Mesenchymal stem cell (in vitro differentiated cells and primary cell): ENCODE measurements at regions not wholly inside any gene's neighbourhood (a gene's known extent, or its start where the extent isn't known, plus 50 kb on each side); places are given as distances from the start of the nearest gene placed in this dataset.

Experiments used
- DNase-seq: peaks from one replicate; pipeline ENCODE4 v3.0.0-alpha.2; 2013
- H2AFZ ChIP-seq: one replicate; pipeline ENCODE4 v1.6.1; 2013; ENCODE audit warnings: low read depth, mild to moderate bottlenecking, control low read depth, inconsistent platforms, low read length, moderate library complexity
- H2AK5ac ChIP-seq: 2 replicates; pipeline ENCODE4 v1.6.1; 2013; ENCODE audit warnings: low read length, moderate library complexity, mild to moderate bottlenecking, inconsistent platforms; ENCODE audit not compliant: severe bottlenecking
- H2BK120ac ChIP-seq: one replicate; pipeline ENCODE4 v1.6.1; 2013; ENCODE audit warnings: low read depth, mild to moderate bottlenecking, inconsistent platforms, low read length, moderate library complexity
- H2BK12ac ChIP-seq, 2 experiments: one replicate each; pipeline ENCODE4 v1.6.1; 2013; ENCODE audit warnings: inconsistent platforms in 2 of 2, low read length in 2 of 2, mild to moderate bottlenecking in 2 of 2, moderate library complexity in 2 of 2, control low read depth in 1 of 2
- H2BK15ac ChIP-seq: one replicate; pipeline ENCODE4 v1.6.1; 2013; ENCODE audit warnings: mild to moderate bottlenecking, low read depth, inconsistent platforms; ENCODE audit not compliant: poor library complexity, severe bottlenecking
- H2BK5ac ChIP-seq: 2 replicates; pipeline ENCODE4 v1.6.1; 2013; ENCODE audit warnings: low read depth, mild to moderate bottlenecking, low read length, control low read depth, inconsistent platforms; ENCODE audit not compliant: poor library complexity, severe bottlenecking
- H3K14ac ChIP-seq, 2 experiments: one replicate each; pipeline ENCODE4 v1.6.1; 2013; ENCODE audit warnings: inconsistent platforms in 2 of 2, low read length in 2 of 2, control low read depth in 1 of 2, mild to moderate bottlenecking in 1 of 2, moderate library complexity in 1 of 2
- H3K18ac ChIP-seq, 2 experiments: one replicate each; pipeline ENCODE4 v1.6.1; 2013; ENCODE audit warnings: inconsistent platforms in 2 of 2, low read length in 2 of 2, control low read depth in 1 of 2, low read depth in 1 of 2, mild to moderate bottlenecking in 1 of 2
- H3K23ac ChIP-seq, 2 experiments: one replicate each; pipeline ENCODE4 v1.6.1; 2013; ENCODE audit warnings: inconsistent platforms in 2 of 2, low read length in 2 of 2, mild to moderate bottlenecking in 2 of 2, moderate library complexity in 2 of 2, control low read depth in 1 of 2
- H3K27ac ChIP-seq: 2 replicates; pipeline ENCODE4 v1.5.1; 2013; ENCODE audit warnings: mild to moderate bottlenecking, moderate library complexity, low read length, control low read depth, inconsistent platforms; ENCODE audit not compliant: poor library complexity, severe bottlenecking
- H3K27me3 ChIP-seq, 2 experiments: 2 replicates each; pipeline versions ENCODE4 v1.6.1 to v1.7.0; 2013; ENCODE audit warnings: low read length in 2 of 2, mild to moderate bottlenecking in 2 of 2, moderate library complexity in 2 of 2, control low read depth in 1 of 2, inconsistent platforms in 1 of 2; ENCODE audit not compliant: control insufficient read depth in 1 of 2, insufficient read depth in 1 of 2
- H3K36me3 ChIP-seq, 2 experiments: 2 replicates each; pipeline versions ENCODE4 v1.6.1 to v1.7.0; 2013; ENCODE audit warnings: low read length in 2 of 2, control low read depth in 1 of 2, inconsistent platforms in 1 of 2, low read depth in 1 of 2, mild to moderate bottlenecking in 1 of 2; ENCODE audit not compliant: insufficient read depth in 2 of 2, control insufficient read depth in 1 of 2
- H3K4ac ChIP-seq, 2 experiments: one replicate each; pipeline ENCODE4 v1.6.1; 2013; ENCODE audit warnings: inconsistent platforms in 2 of 2, low read length in 2 of 2, mild to moderate bottlenecking in 2 of 2, moderate library complexity in 2 of 2, control low read depth in 1 of 2, low read depth in 1 of 2
- H3K4me1 ChIP-seq: 2 replicates; pipeline ENCODE4 v1.6.1; 2013; ENCODE audit warnings: low read depth, low read length, control low read depth; ENCODE audit not compliant: control insufficient read depth, insufficient read depth
- H3K4me2 ChIP-seq: 2 replicates; pipeline ENCODE4 v1.6.1; 2013; ENCODE audit warnings: low read length, mild to moderate bottlenecking, inconsistent platforms; ENCODE audit not compliant: poor library complexity, severe bottlenecking
- H3K4me3 ChIP-seq, 2 experiments: 2 replicates each; pipeline versions ENCODE4 v1.5.1 to v1.7.0; 2013; ENCODE audit warnings: low read length in 2 of 2, mild to moderate bottlenecking in 2 of 2, control low read depth in 1 of 2, low read depth in 1 of 2; ENCODE audit not compliant: insufficient read depth in 1 of 2
- H3K79me1 ChIP-seq: replicated peaks from 2 replicates; pipeline ENCODE4 v1.6.1; 2013; ENCODE audit warnings: mild to moderate bottlenecking, control low read depth, low read length, inconsistent platforms; ENCODE audit not compliant: poor library complexity, severe bottlenecking
- H3K9ac ChIP-seq: 2 replicates; pipeline ENCODE4 v1.7.0; 2013; ENCODE audit warnings: mild to moderate bottlenecking, low read length, moderate library complexity
- H3K9me3 ChIP-seq: 2 replicates; pipeline ENCODE4 v1.7.0; 2013; ENCODE audit warnings: mild to moderate bottlenecking, low read length; ENCODE audit not compliant: control insufficient read depth
- H4K8ac ChIP-seq: one replicate; pipeline ENCODE4 v1.6.1; 2013; ENCODE audit warnings: inconsistent platforms, mild to moderate bottlenecking, low read length, moderate library complexity
- H4K91ac ChIP-seq: one replicate; pipeline ENCODE4 v1.6.1; 2013; ENCODE audit warnings: mild to moderate bottlenecking, low read length, inconsistent platforms
- WGBS: methylation state at CpG from one replicate; pipeline ENCODE4 v1.1.7; 2013; ENCODE audit warnings: mixed read lengths; 5-methylcytosine and 5-hydroxymethylcytosine counted together

GRCh38 chr14:97021571-97022168 lies 224.5 kb downstream of the VRK1 start:
- H3K4me2 ChIP-seq = no peak overlapping the region
- no peak overlapping the region for H2AFZ ChIP-seq
- H3K4ac ChIP-seq = no peak overlapping the region
- no peak overlapping the region for H3K27ac ChIP-seq
- H3K4me1 ChIP-seq = no peaks in the 10 kb centered on the region
- H3K4me3 ChIP-seq = no peak overlapping the region
- no peak overlapping the region for H2BK5ac ChIP-seq
- no peaks in the 10 kb centered on the region for H3K36me3 ChIP-seq
- H4K8ac ChIP-seq = no peak overlapping the region
- no peak overlapping the region for H2BK120ac ChIP-seq
- H3K23ac ChIP-seq = no peak overlapping the region
- no peak for DNase-seq
- no peak overlapping the region for H2BK15ac ChIP-seq
- H3K9ac ChIP-seq = no peak overlapping the region
- no peak overlapping the region for H2BK12ac ChIP-seq
- H3K27me3 ChIP-seq = no peaks in the 10 kb centered on the region
- WGBS = 69% methylated on average over 2 of the region's 3 CpGs
- no peak overlapping the region for H3K14ac ChIP-seq
- no peaks in the 10 kb centered on the region for H3K79me1 ChIP-seq
- H2AK5ac ChIP-seq = no peak overlapping the region
- no peak overlapping the region for H3K18ac ChIP-seq
- H4K91ac ChIP-seq = no peak overlapping the region
- peaks cover 9% of the 10 kb centered on the region for H3K9me3 ChIP-seq

DNA sequence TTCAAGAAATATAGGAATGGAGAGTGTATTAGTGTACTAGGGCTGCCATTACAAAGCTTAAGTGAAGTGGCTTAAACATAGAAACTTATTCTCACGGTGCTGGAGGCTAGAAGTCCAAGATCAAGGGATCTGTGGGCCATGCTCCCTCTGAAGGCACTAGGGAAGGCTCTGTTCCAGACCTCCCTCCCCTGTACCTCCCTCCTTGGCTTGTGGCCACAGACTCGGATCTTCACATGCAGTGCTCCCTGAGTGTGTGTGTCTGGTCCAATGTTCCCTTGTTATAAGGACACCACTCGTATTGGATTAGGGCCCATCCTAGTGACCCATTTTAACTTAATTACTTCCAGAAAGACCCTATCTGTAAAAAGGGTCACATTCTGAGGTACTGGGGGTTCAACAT lies 225.6 kb downstream of the VRK1 start:
- Histone ChIP-seq H2AFZ (no peak overlapping the region), H2BK15ac (no peak overlapping the region), H3K4me2 (no peak overlapping the region), H3K27me3 (no peaks in the 10 kb centered on the region), H3K79me1 (no peaks in the 10 kb centered on the region), H3K4me3 (no peak overlapping the region), H3K36me3 (no peaks in the 10 kb centered on the region), H2AK5ac (no peak overlapping the region), H3K9ac (no peak overlapping the region), H3K9me3 (peaks cover 2% of the 10 kb centered on the region), H3K23ac (no peak overlapping the region), H2BK120ac (no peak overlapping the region), H3K27ac (no peak overlapping the region), H2BK12ac (no peak overlapping the region), H3K14ac (no peak overlapping the region), H4K8ac (no peak overlapping the region), H4K91ac (no peak overlapping the region), H2BK5ac (no peak overlapping the region), H3K4ac (no peak overlapping the region), H3K18ac (no peak overlapping the region), H3K4me1 (no peaks in the 10 kb centered on the region)
- DNase-seq = no peak
- 39% methylated on average over 1 of the region's 3 CpGs for WGBS

DNA sequence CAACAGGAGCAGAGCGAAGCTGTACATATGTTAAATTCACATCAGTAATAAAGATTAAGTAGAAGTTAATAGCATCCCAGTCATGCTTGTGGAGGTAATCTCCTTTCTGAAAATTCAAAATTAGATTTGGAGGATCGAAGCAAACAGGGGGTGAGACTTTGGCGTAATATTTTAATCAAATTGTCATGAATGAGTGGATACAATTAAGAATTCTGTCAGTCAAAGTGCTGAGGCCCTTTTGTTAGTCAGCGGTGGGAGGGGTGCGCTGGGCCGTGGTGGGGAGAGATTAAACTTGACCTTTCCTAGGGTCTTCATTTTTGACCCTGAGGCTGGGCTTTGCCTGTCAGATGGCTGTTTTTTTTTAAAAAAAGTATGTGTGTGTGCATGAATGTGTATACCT lies 226.7 kb downstream of the VRK1 start:
- H3K4me2 ChIP-seq = no peak overlapping the region
- no peaks in the 10 kb centered on the region for H3K27me3 ChIP-seq
- no peak for DNase-seq
- H2BK15ac ChIP-seq = no peak overlapping the region
- H3K9ac ChIP-seq = no peak overlapping the region
- no peak overlapping the region for H2BK120ac ChIP-seq
- no peak overlapping the region for H2AFZ ChIP-seq
- no peaks in the 10 kb centered on the region for H3K79me1 ChIP-seq
- no peak overlapping the region for H4K8ac ChIP-seq
- H2AK5ac ChIP-seq = no peak overlapping the region
- H3K14ac ChIP-seq = no peak overlapping the region
- H3K9me3 ChIP-seq = no peaks in the 10 kb centered on the region
- H3K4me3 ChIP-seq = no peak overlapping the region
- no peak overlapping the region for H2BK5ac ChIP-seq
- no peak overlapping the region for H2BK12ac ChIP-seq
- H4K91ac ChIP-seq = no peak overlapping the region
- no peak overlapping the region for H3K23ac ChIP-seq
- H3K4ac ChIP-seq = no peak overlapping the region
- no peak overlapping the region for H3K18ac ChIP-seq
- H3K27ac ChIP-seq = no peak overlapping the region
- H3K36me3 ChIP-seq = no peaks in the 10 kb centered on the region
- 92% methylated on average over 5 of the region's 6 CpGs for WGBS
- no peaks in the 10 kb centered on the region for H3K4me1 ChIP-seq

DNA sequence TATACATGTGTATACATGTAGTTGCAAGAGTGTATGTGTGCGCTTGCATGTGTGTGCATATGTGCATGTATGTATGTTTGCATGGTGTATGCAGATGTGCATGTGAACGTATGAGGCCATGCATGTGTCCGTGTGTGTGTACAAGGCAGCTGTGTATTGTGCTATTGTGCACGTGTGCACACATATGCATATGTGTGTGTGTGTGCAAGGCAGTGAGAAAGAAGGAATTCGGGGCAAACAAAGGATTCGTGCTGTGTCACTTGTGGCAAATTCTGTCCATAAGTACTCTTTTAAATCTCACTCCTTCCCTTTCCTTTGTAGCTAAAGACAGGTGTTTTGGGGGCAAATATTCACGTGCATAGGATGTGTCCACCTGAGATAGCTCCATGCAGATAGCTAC lies 227.1 kb downstream of the VRK1 start:
- WGBS = 86% methylated on average over 4 of the region's 7 CpGs
- H3K4me3 ChIP-seq = no peak overlapping the region
- H4K91ac ChIP-seq = no peak overlapping the region
- no peak for DNase-seq
- H4K8ac ChIP-seq = no peak overlapping the region
- H3K27ac ChIP-seq = no peak overlapping the region
- H3K9me3 ChIP-seq = no peaks in the 10 kb centered on the region
- no peak overlapping the region for H3K4me2 ChIP-seq
- no peak overlapping the region for H2BK120ac ChIP-seq
- no peak overlapping the region for H3K23ac ChIP-seq
- H2BK12ac ChIP-seq = no peak overlapping the region
- no peak overlapping the region for H3K4ac ChIP-seq
- no peak overlapping the region for H3K18ac ChIP-seq
- H3K27me3 ChIP-seq = no peaks in the 10 kb centered on the region
- H3K36me3 ChIP-seq = no peaks in the 10 kb centered on the region
- H2AFZ ChIP-seq = no peak overlapping the region
- H2BK15ac ChIP-seq = no peak overlapping the region
- H2AK5ac ChIP-seq = no peak overlapping the region
- no peak overlapping the region for H2BK5ac ChIP-seq
- H3K9ac ChIP-seq = no peak overlapping the region
- no peaks in the 10 kb centered on the region for H3K4me1 ChIP-seq
- H3K79me1 ChIP-seq = no peaks in the 10 kb centered on the region
- no peak overlapping the region for H3K14ac ChIP-seq
